Mesodermal cell (in vitro differentiated cells): ENCODE measurements at regions not wholly inside any gene's neighbourhood (a gene's known extent, or its start where the extent isn't known, plus 50 kb on each side); places are given as distances from the start of the nearest gene placed in this dataset.

Experiments
- H3K27ac ChIP-seq: 2 replicates; pipeline ENCODE4 v1.7.0; 2013; ENCODE audit warnings: mild to moderate bottlenecking, low read depth, low read length, moderate library complexity; ENCODE audit not compliant: severe bottlenecking
- H3K36me3 ChIP-seq: 2 replicates; pipeline ENCODE4 v1.7.1; 2013; ENCODE audit warnings: mild to moderate bottlenecking, low read length, moderate library complexity; ENCODE audit not compliant: control insufficient read depth, insufficient read depth
- H3K4me1 ChIP-seq: one replicate; pipeline ENCODE4 v1.7.1; 2013; ENCODE audit warnings: mild to moderate bottlenecking, low read length; ENCODE audit not compliant: insufficient read depth, control insufficient read depth, poor library complexity, severe bottlenecking
- H3K4me3 ChIP-seq: 2 replicates; pipeline ENCODE4 v1.7.0; 2013; ENCODE audit warnings: low read length, control low read depth, mild to moderate bottlenecking; ENCODE audit not compliant: insufficient read depth, poor library complexity, severe bottlenecking; ENCODE audit errors: extremely low read depth
- H3K9me3 ChIP-seq: 2 replicates; pipeline ENCODE4 v1.7.1; 2013; ENCODE audit warnings: mild to moderate bottlenecking, low read length, moderate library complexity; ENCODE audit not compliant: control insufficient read depth
- WGBS, 2 experiments: methylation state at CpG; one replicate each; pipeline ENCODE4 v1.1.5; 2013; ENCODE audit warnings: missing lambda C conversion rate in 2 of 2; ENCODE audit not compliant: insufficient coverage in 2 of 2; 5-methylcytosine and 5-hydroxymethylcytosine counted together

DNA sequence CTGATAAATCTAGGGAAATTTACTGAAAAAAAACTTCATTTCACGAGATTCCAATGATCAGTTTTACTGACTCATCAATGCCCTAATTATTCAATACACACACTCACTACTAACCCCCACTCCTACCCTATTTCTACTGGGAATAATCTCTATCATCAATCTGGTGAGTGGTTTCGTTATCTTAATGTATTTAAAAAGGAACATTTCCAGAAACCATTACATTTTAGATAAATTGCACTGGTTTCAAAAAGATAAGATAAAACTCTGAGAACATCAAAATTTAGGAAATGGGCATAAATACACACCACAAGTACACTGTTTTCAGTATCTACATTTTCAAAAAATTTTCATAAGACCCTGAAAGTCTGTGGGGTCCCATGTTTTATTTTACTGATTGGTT is 471.4 kb upstream of the PKDCC start:
- no peaks in the 10 kb centered on the region for H3K36me3 ChIP-seq
- no peaks in the 10 kb centered on the region for H3K4me1 ChIP-seq
- H3K27ac ChIP-seq: no peak overlapping the region
- 50% methylated on average over 1 of the region's 2 CpGs; no CpG with 5 or more reads in 1 of the 2 experiments for WGBS, 2 experiments
- H3K4me3 ChIP-seq: no peak overlapping the region
- H3K9me3 ChIP-seq: no peaks in the 10 kb centered on the region

DNA sequence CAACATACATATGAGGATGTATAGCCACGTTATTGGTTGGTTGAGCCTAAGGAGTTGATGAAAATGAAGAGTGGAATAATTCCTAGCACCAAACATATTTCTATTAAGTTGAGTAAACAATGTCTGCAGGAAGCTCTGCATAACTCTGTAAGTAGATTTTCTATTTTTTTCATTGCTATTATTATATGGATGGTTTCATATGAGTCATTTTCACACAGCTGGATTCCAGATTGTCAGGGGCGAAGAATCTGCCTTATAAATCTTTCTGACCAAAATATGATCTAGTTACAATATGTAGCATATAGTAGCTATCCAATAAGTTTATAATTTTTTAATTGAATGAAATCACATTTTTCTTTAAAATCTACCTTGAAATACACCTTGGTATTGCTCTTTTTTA is 468.0 kb upstream of the PKDCC start:
- no peaks in the 10 kb centered on the region for H3K9me3 ChIP-seq
- H3K27ac ChIP-seq: no peak overlapping the region
- no peak overlapping the region for H3K4me3 ChIP-seq
- no CpG with 5 or more reads among the region's 2 CpGs for WGBS, 2 experiments
- no peaks in the 10 kb centered on the region for H3K4me1 ChIP-seq
- H3K36me3 ChIP-seq: no peaks in the 10 kb centered on the region

DNA sequence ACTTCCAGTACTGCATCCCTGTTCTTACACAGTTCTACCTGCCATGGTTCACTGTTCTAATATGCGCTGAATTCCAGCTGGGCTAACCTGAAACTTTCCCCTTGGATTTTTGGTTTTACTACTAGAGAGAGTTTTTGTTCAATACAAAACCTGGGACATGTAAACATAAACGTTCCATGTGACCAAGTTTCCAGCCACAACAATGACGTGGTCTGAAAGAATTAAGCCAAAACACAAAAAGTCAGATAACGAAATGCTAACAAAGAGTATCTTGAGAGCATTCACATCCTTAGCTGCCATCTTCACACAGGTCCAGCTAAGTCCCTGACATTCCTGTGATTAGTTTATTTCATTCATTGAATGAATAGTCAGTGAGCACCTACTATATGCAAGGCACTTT is 467.0 kb upstream of the PKDCC start:
- no peaks in the 10 kb centered on the region for H3K9me3 ChIP-seq
- no peaks in the 10 kb centered on the region for H3K4me1 ChIP-seq
- no peak overlapping the region for H3K27ac ChIP-seq
- H3K36me3 ChIP-seq: no peaks in the 10 kb centered on the region
- no peak overlapping the region for H3K4me3 ChIP-seq
- WGBS, 2 experiments: 80 to 85% methylated on average over 3 of the region's 4 CpGs

DNA sequence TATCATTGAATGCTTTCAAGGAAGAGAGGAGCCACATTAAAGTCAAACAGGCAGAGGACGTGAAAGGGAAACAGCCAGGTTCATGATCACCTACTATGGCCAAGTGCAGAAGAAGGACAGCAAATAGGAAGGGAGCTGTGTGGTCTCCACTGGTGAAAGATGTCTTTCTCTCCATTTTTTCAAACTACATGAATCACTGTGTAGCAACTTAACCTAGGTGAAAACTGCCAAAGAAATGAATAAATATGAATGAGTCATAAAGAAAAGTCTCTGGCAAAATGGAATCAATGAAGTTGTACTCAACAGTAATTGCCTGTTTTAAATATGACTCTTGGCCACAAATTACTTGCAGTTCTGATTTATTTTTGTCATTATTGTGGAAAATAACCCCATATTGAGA is 452.6 kb upstream of the PKDCC start:
- H3K27ac ChIP-seq: no peak overlapping the region
- H3K4me3 ChIP-seq: no peak overlapping the region
- no peaks in the 10 kb centered on the region for H3K9me3 ChIP-seq
- WGBS, 2 experiments: 17 to 75% methylated on average over 1 of the region's 1 CpG
- no peaks in the 10 kb centered on the region for H3K36me3 ChIP-seq
- no peaks in the 10 kb centered on the region for H3K4me1 ChIP-seq

DNA sequence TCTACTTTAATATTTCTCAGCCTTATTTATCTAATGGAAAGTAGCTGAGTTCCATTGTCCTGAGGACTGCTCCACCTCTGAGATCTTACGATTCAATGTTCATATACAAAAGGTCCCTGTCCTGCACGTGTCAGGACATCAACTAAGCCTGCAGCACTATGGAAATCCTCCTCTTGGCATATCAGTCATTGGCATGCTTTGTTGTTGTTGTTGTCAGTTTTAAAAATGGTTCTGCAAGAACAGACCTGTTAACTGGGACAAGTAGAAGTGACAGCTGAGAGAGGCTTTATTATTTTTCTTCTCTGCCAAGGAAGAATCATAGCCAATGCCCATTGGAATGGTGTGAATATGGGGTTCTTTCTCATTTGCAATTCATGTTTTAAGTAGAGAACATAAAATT is 450.1 kb upstream of the PKDCC start:
- Histone ChIP-seq H3K4me3 (no peak overlapping the region), H3K4me1 (no peaks in the 10 kb centered on the region), H3K9me3 (no peaks in the 10 kb centered on the region), H3K27ac (no peak overlapping the region), H3K36me3 (no peaks in the 10 kb centered on the region)
- 90% methylated on average over 2 of the region's 2 CpGs; no CpG with 5 or more reads in 1 of the 2 experiments for WGBS, 2 experiments

DNA sequence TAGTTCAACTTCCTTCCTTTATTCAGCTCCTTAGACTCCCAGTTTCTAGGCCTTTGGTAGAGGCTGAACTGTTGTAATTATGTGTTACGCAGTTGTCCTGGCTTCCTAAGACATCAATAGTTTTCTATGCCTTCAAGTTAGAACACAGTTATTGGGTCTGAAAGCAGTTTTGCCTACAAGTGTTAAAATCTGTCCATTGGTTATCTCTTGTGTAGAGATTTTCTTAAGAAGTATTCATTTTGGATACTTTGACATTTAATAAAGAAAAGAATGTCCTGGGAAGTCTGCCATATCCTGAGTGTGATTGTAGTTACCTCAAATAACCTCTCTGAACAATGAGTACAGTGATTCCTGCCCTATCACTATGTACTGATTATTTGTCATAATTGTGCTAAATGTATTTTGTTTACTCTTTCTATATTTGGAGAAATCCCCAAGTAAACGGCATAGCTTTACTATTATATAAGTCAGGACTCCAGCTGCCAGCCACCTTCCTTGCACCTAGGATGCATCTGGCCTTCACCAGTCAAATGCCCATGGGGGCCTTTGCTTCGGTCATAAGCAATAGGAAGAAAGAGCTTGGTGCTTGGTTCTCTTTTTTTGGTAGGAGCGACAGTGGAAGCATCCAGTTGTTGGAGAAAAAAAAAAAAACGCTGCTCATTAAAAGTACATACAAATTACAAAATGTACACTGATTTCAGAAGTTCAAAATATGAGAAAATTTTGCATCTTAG is 449.5 kb upstream of the PKDCC start:
- H3K4me3 ChIP-seq: no peak overlapping the region
- no peaks in the 10 kb centered on the region for H3K9me3 ChIP-seq
- no peaks in the 10 kb centered on the region for H3K4me1 ChIP-seq
- no CpG with 5 or more reads among the region's 5 CpGs for WGBS, 2 experiments
- no peaks in the 10 kb centered on the region for H3K36me3 ChIP-seq
- no peak overlapping the region for H3K27ac ChIP-seq

DNA sequence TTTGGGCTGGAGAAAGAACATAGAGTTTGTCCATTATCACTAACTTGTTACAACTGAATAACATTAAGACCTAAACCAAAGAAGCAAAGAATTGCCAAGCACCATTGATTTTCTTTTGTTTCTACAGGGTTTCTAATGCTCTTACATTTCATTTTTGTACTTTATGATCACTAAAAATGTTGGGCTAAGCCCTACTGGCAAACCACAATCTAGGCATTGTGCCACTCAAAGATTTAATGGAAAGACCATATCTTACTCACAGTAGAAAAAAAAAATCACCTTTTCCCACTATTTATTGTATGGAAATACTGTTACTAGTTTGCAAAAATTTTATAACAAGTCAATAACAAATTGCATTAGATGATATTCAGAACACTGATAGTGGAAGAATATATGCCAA is 447.4 kb upstream of the PKDCC start:
- Histone ChIP-seq H3K4me3 (no peak overlapping the region), H3K27ac (no peak overlapping the region)

DNA sequence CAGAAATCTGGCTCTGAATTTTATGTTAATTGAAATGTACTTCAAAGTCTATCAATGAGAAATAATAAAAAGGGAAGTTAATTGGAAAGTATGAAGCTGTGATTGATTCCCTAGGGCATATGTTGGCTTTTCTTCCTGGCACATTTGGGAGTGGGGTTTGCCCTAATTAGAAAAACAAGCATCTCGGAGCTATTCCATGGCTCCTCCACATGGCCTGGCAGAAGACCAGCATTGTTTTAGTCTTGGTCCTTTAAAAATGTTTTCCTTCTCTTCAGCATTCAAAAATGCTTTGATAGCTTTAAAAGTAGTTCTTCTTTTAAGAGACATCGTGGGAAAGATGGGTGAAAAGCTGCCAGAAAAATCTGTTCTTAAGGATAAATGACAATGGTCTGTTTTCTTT is 445.5 kb upstream of the PKDCC start:
- no peaks in the 10 kb centered on the region for H3K9me3 ChIP-seq
- H3K36me3 ChIP-seq: no peaks in the 10 kb centered on the region
- no peak overlapping the region for H3K27ac ChIP-seq
- no peak overlapping the region for H3K4me3 ChIP-seq
- no peaks in the 10 kb centered on the region for H3K4me1 ChIP-seq
- WGBS, 2 experiments: 86 to 100% methylated on average over 1 of the region's 2 CpGs

More for the DNA sequence above, 447.4 kb upstream of the PKDCC start:
- Histone ChIP-seq H3K4me1 (no peaks in the 10 kb centered on the region), H3K9me3 (no peaks in the 10 kb centered on the region), H3K36me3 (no peaks in the 10 kb centered on the region)

DNA sequence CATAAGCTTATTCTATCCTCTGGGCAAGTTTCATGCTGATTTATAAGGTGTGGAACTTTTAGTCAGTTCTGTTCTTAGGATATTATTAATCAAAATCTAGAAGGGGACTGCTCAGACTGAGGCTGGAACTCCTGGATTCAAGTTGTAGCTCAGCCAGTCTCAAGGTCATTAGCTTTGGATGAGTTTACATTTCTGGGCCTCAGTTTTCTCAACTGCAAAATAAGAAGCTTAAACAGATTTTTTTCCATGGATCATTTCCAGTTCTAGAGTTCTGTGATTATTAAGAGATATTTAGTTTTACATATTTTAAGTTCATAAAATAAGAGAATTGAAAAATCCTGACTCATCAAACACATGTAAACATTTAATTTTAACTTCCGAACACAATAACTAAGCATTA is 442.5 kb upstream of the PKDCC start:
- H3K4me3 ChIP-seq: no peak overlapping the region
- H3K36me3 ChIP-seq: no peaks in the 10 kb centered on the region
- no peaks in the 10 kb centered on the region for H3K4me1 ChIP-seq
- no CpG with 5 or more reads among the region's 1 CpG for WGBS, 2 experiments
- no peaks in the 10 kb centered on the region for H3K9me3 ChIP-seq
- no peak overlapping the region for H3K27ac ChIP-seq

DNA sequence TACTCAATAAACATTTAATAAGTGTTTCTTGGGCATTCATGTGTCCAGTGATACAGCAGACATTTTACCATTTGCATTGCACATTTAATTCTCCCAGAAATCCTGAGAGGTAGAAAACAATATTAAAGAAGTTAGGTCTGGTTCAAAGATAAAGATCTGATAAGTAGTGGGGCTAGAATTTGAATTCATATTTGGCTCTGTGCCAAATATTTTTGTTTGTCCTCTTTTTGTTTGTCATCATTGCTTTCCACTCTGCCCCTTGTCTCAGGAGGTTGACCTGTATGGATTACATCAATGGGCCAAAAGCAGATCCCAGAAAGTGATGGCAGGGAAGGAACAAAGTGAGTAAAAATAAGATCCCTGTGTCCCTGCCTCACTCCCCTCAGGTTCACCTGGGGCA is 441.9 kb upstream of the PKDCC start:
- no peak overlapping the region for H3K27ac ChIP-seq
- H3K9me3 ChIP-seq: no peaks in the 10 kb centered on the region
- H3K36me3 ChIP-seq: no peaks in the 10 kb centered on the region
- H3K4me1 ChIP-seq: no peaks in the 10 kb centered on the region
- H3K4me3 ChIP-seq: no peak overlapping the region

DNA sequence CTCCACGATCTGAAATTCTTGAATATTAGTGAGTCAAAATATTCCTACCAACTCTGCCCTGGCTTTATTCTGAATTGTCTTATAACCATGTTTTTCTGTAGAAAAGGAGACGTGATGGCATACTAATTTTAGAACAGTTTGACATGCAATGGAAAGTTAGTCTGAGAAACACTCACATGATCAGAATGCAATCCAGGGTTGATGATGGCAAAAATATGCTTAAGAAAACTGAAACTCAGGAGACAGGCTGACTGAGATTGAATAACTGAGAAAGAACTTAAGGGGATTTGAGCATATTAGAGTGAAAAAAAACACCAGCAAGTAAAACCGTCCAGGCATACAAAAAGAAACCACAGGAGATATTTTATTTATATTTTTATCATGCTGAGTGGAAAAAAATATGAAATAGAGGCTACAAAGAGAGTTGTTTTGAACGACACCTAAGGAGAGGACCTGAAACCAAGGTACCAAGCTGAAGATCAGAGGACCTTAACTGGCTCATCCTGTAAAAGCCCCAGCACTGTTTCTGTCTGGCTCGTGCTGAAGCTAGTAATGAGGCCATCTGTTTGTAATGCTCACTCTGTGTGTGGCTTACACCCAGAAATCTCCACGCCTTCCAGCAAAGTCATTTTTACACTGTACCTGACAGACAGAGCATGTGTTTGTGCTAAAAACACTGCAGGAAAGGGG is 437.2 kb upstream of the PKDCC start:
- Histone ChIP-seq H3K27ac (no peak overlapping the region), H3K9me3 (no peaks in the 10 kb centered on the region), H3K36me3 (no peaks in the 10 kb centered on the region), H3K4me3 (no peak overlapping the region), H3K4me1 (no peaks in the 10 kb centered on the region)
- 81 to 90% methylated on average over 3 of the region's 6 CpGs for WGBS, 2 experiments
